ENCODE measurements at regions not wholly inside any gene's neighbourhood (a gene's known extent, or its start where the extent isn't known, plus 50 kb on each side); places are given as distances from the start of the nearest gene placed in this dataset.

GRCh38 chr13:55084630-55085029 is 2056.0 kb downstream of the OLFM4 start:
- no peak for TF ChIP-seq CTCF (IDR thresholded peaks at IDR 0.05; ENCODE audit: control extremely low read depth, extremely low read depth, low read depth, missing control alignments)
- CTCF ChIA-PET = no interaction called here
- no peak for DNase-seq (ENCODE audit: extremely low spot score)
- POLR2A ChIA-PET = no interaction called here

GRCh38 chr13:55087085-55087484 is 2053.6 kb upstream of the PRR20A start:
- ChIA-PET CTCF (interaction anchor here (1.6 kb wide), 1 partner anchor 13 kb away, joined by 5 read pairs; no protein-coding TSS in a partner anchor), POLR2A (no interaction called here)
- TF ChIP-seq CTCF (IDR thresholded peaks at IDR 0.05; ENCODE audit: control extremely low read depth, extremely low read depth, low read depth, missing control alignments) = no peak
- DNase-seq (ENCODE audit: extremely low spot score) = no peak

- POLR2A ChIA-PET = no interaction called here
- CTCF ChIA-PET = no interaction called here
- DNase-seq (ENCODE audit: extremely low spot score) = no peak
- no peak for TF ChIP-seq CTCF (IDR thresholded peaks at IDR 0.05; ENCODE audit: control extremely low read depth, extremely low read depth, low read depth, missing control alignments)
Measured at GRCh38 chr13:55090612-55091011, 2050.1 kb upstream of the PRR20A start.

- CTCF ChIA-PET = no interaction called here
- TF ChIP-seq CTCF (IDR thresholded peaks at IDR 0.05; ENCODE audit: control extremely low read depth, extremely low read depth, low read depth, missing control alignments) = no peak
- DNase-seq (ENCODE audit: extremely low spot score) = no peak
- POLR2A ChIA-PET = no interaction called here
Measured at GRCh38 chr13:55091172-55091571, 2049.5 kb upstream of the PRR20A start.

- ChIA-PET CTCF (no interaction called here), POLR2A (no interaction called here)
- no peak for TF ChIP-seq CTCF (IDR thresholded peaks at IDR 0.05; ENCODE audit: control extremely low read depth, extremely low read depth, low read depth, missing control alignments)
Measured at GRCh38 chr13:55106509-55106908, 2034.2 kb upstream of the PRR20A start.

GRCh38 chr13:55120631-55121030 is 2020.1 kb upstream of the PRR20A start:
- POLR2A ChIA-PET = no interaction called here

More at GRCh38 chr13:55106509-55106908, 2034.2 kb upstream of the PRR20A start:
- no peak for DNase-seq (ENCODE audit: extremely low spot score)

More at GRCh38 chr13:55120631-55121030, 2020.1 kb upstream of the PRR20A start:
- DNase-seq (ENCODE audit: extremely low spot score) = no peak
- no peak for TF ChIP-seq CTCF (IDR thresholded peaks at IDR 0.05; ENCODE audit: control extremely low read depth, extremely low read depth, low read depth, missing control alignments)
- CTCF ChIA-PET = no interaction called here
